IMR-90 (cell line): ENCODE measurements at regions not wholly inside any gene's neighbourhood (a gene's known extent, or its start where the extent isn't known, plus 50 kb on each side); places are given as distances from the start of the nearest gene placed in this dataset.

Experiments
- ATAC-seq: fragments of 200-7000 bp; cut with Tn5 transposase; 2 replicates; pipeline ENCODE4 v1.9.1; 2020; ENCODE audit warnings: low read depth, mild to moderate bottlenecking, moderate library complexity
- BruUV-seq: library from RNA; stranded (reverse); fragments of 400-500 nt; replicated peaks from 2 replicates; lab custom pipeline; 2021; lab: Mats Ljungman, UMichigan
- CTCF ChIA-PET: fragments of 300-600 bp; formaldehyde crosslinking; extraction: SDS; loops from one replicate; lab custom pipeline; 2021; ENCODE audit warnings: antibody characterized with exemption; lab: Yijun Ruan, JAX
- POLR2A ChIA-PET: fragments of 300-600 bp; sonication (Branson Sonifier 250); formaldehyde crosslinking; loops from one replicate; lab custom pipeline; 2022; ENCODE audit warnings: antibody characterized with exemption; ENCODE audit not compliant: unreplicated experiment; lab: Charles Lee
- DNase-seq: peaks from one replicate; pipeline ENCODE4 v3.0.0; 2013
- H2AFZ ChIP-seq: replicated peaks from 2 replicates; pipeline ENCODE3; 2013; ENCODE audit warnings: low read length, mild to moderate bottlenecking; ENCODE audit not compliant: poor library complexity
- H2AK5ac ChIP-seq: 2 replicates; pipeline ENCODE4 v1.6.1; 2013; ENCODE audit warnings: low read depth, low read length, inconsistent platforms
- H2AK9ac ChIP-seq: replicated peaks from 2 replicates; pipeline ENCODE3; 2013; ENCODE audit warnings: mild to moderate bottlenecking, low read depth, low read length, moderate library complexity; ENCODE audit not compliant: poor library complexity
- H2BK120ac ChIP-seq: 2 replicates; pipeline ENCODE4 v1.6.1; 2013; ENCODE audit warnings: low read depth, low read length, inconsistent platforms
- H2BK15ac ChIP-seq: 3 replicates; pipeline ENCODE4 v1.6.1; 2013; ENCODE audit warnings: low read depth, low read length, inconsistent platforms
- H2BK20ac ChIP-seq: 2 replicates; pipeline ENCODE4 v1.6.1; 2013; ENCODE audit warnings: low read depth, mild to moderate bottlenecking, inconsistent platforms, low read length, moderate library complexity
- H2BK5ac ChIP-seq: 2 replicates; pipeline ENCODE4 v1.6.1; 2013; ENCODE audit warnings: mild to moderate bottlenecking, low read depth, low read length, inconsistent platforms; ENCODE audit not compliant: poor library complexity, severe bottlenecking
- H3K14ac ChIP-seq: replicated peaks from 2 replicates; pipeline ENCODE4 v1.6.1; 2013; ENCODE audit warnings: low read depth, low read length, inconsistent platforms
- H3K18ac ChIP-seq: 2 replicates; pipeline ENCODE4 v1.6.1; 2013; ENCODE audit warnings: low read depth, low read length, control low read depth
- H3K23ac ChIP-seq: 2 replicates; pipeline ENCODE4 v1.6.1; 2013; ENCODE audit warnings: low read depth, low read length, inconsistent platforms
- H3K27ac ChIP-seq: 2 replicates; pipeline ENCODE4 v1.5.1; 2013; ENCODE audit warnings: mild to moderate bottlenecking, control low read depth, low read length; ENCODE audit not compliant: insufficient read depth
- H3K27me3 ChIP-seq: 2 replicates; pipeline ENCODE4 v1.6.1; 2013; ENCODE audit warnings: low read length; ENCODE audit not compliant: control insufficient read depth, insufficient read depth
- H3K36me3 ChIP-seq: 2 replicates; pipeline ENCODE4 v1.6.1; 2013; ENCODE audit warnings: low read length, mixed read lengths; ENCODE audit not compliant: control insufficient read depth, insufficient read depth
- H3K4ac ChIP-seq: 2 replicates; pipeline ENCODE4 v1.6.1; 2013; ENCODE audit warnings: low read depth, low read length, inconsistent platforms
- H3K4me1 ChIP-seq: 2 replicates; pipeline ENCODE4 v1.6.1; 2013; ENCODE audit warnings: low read length, mixed read lengths; ENCODE audit not compliant: control insufficient read depth, insufficient read depth
- H3K4me2 ChIP-seq: 2 replicates; pipeline ENCODE4 v1.6.1; 2013; ENCODE audit warnings: low read depth, mild to moderate bottlenecking, control low read depth, low read length, moderate library complexity
- H3K4me3 ChIP-seq: 2 replicates; pipeline ENCODE4 v1.5.1; 2013; ENCODE audit warnings: low read depth, mild to moderate bottlenecking, control low read depth, low read length, moderate library complexity; ENCODE audit not compliant: insufficient read depth
- H3K56ac ChIP-seq: 2 replicates; pipeline ENCODE4 v1.6.1; 2013; ENCODE audit warnings: low read length, inconsistent platforms; ENCODE audit not compliant: insufficient read depth; ENCODE audit errors: extremely low read depth
- H3K79me1 ChIP-seq, 2 experiments: 2 replicates each; pipeline ENCODE4 v1.6.1; 2013; ENCODE audit warnings: low read length in 2 of 2, inconsistent platforms in 1 of 2, low read depth in 1 of 2
- H3K9ac ChIP-seq: 2 replicates; pipeline ENCODE4 v1.6.1; 2013; ENCODE audit warnings: low read depth, low read length, control low read depth
- H3K9me1 ChIP-seq: 2 replicates; pipeline ENCODE4 v1.6.1; 2013; ENCODE audit warnings: low read length, inconsistent platforms; ENCODE audit not compliant: insufficient read depth
- H3K9me3 ChIP-seq: 2 replicates; pipeline ENCODE4 v1.6.1; 2013; ENCODE audit warnings: low read length; ENCODE audit not compliant: control insufficient read depth, insufficient read depth
- H4K20me1 ChIP-seq: 2 replicates; pipeline ENCODE4 v1.6.1; 2013; ENCODE audit warnings: low read length, inconsistent platforms; ENCODE audit not compliant: insufficient read depth
- H4K5ac ChIP-seq: 2 replicates; pipeline ENCODE4 v1.6.1; 2013; ENCODE audit warnings: mild to moderate bottlenecking, low read depth, low read length, control low read depth
- H4K8ac ChIP-seq, 2 experiments: 2 replicates each; pipeline ENCODE4 v1.6.1; 2013; ENCODE audit warnings: low read depth in 2 of 2, low read length in 2 of 2, control low read depth in 1 of 2, inconsistent platforms in 1 of 2
- H4K91ac ChIP-seq: 2 replicates; pipeline ENCODE4 v1.6.1; 2013; ENCODE audit warnings: low read depth, low read length, inconsistent platforms; ENCODE audit not compliant: insufficient read depth
- CHD1 ChIP-seq: IDR thresholded peaks from 2 replicates; pipeline ENCODE4 v1.6.1; 2012; ENCODE audit warnings: low read depth, low read length, improper control_type of control experiment
- WGBS, 2 experiments: methylation state at CpG; one replicate each; pipeline versions ENCODE4 v1.1.5 to v1.1.7; 2013; ENCODE audit warnings: missing lambda C conversion rate in 2 of 2; ENCODE audit not compliant: insufficient read length in 1 of 2; ENCODE audit errors: extremely low coverage in 2 of 2; 5-methylcytosine and 5-hydroxymethylcytosine counted together
- dilution Hi-C: fragments of 300-500 bp; cut with HindIII; formaldehyde crosslinking; loops from one replicate; pipeline ENCODE4 v1.14.3; 2018; ENCODE audit warnings: low sequenced_read_pairs; ENCODE audit not compliant: unreplicated experiment
- in situ Hi-C: fragments of 300-500 bp; cut with MboI; formaldehyde crosslinking; loops from 3 replicates; pipeline ENCODE4 v1.14.3; 2019; ENCODE audit warnings: low sequenced_read_pairs, inconsistent platforms, mixed read lengths
- intact Hi-C: fragments of 100-400 bp; cut with micrococcal nuclease; formaldehyde crosslinking; loops from 2 replicates; pipeline ENCODE4 v1.10.0; 2022

DNA sequence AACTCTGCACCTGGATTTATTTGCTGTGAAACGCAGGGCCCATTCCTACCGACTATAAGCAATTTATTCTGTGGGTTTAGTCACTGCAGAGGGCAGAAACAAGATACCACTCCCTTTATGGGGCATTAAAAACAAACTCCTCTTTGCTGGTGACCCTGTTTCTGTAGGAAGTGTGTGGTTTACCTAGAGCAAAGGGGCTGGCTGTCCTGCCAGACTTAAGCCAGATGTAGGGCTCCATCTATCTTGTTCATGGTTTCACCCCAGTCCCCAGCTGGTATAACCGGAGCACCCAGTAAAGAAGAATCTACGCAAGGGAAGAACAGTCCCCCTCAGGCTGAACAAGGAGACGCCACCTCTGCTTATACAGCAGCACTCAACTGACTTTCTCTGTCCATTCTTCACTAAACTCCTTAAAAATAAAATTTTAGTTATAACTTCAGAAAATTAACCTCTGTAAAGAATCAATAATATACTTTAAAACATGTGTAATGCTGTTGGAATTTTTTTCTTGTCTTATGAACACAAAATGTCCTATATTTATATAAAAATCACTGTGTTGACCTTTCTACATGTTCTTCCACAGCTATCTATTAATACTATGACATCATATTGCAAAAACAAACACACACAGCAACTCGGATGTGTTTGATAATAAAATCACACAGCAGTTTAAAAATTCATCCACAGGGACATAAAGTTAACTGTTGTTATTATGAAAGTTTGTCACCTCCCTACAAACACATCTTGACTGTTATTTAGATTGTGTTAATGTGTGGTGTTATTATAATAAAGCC, 126.1 kb upstream of the RPS6KA2 start:
- Histone ChIP-seq H3K36me3 (no peaks in the 10 kb centered on the region), H2AFZ (no peak overlapping the region), H2BK5ac (no peak overlapping the region), H3K4me3 (no peak overlapping the region), H2AK5ac (no peak overlapping the region), H3K27me3 (peaks cover 14% of the 10 kb centered on the region), H3K9me1 (no peaks in the 10 kb centered on the region), H2BK120ac (no peak overlapping the region), H3K27ac (peak overlapping the region; percentile 7; the same call in 1 of the 2 replicates), H2BK20ac (no peak overlapping the region), H4K91ac (no peak overlapping the region), H2AK9ac (no peak overlapping the region), H3K23ac (no peak overlapping the region), H3K56ac (no peak overlapping the region), H3K9ac (no peak overlapping the region), H4K20me1 (no peaks in the 10 kb centered on the region), H3K79me1 (no peaks in the 10 kb centered on the region), H3K14ac (no peak overlapping the region), H3K4me1 (peaks cover 2% of the 10 kb centered on the region; the same call in 1 of the 2 replicates), H4K8ac (no peak overlapping the region), H3K9me3 (no peaks in the 10 kb centered on the region), H2BK15ac (no peak overlapping the region), H3K4ac (no peak overlapping the region), H3K18ac (no peak overlapping the region; the same call in 1 of the 2 replicates), H4K5ac (no peak overlapping the region), H3K4me2 (no peak overlapping the region; the same call in 1 of the 2 replicates)
- BruUV-seq, result no TSS peak
- ChIA-PET POLR2A (no interaction called here), CTCF (interaction anchor here (1.0 kb wide), 1 partner anchor 21 kb away, joined by 4 read pairs; no protein-coding TSS in a partner anchor)
- no peak for TF ChIP-seq CHD1
- intact Hi-C loops (no loop called here), in situ Hi-C loops (no loop called here), dilution Hi-C loops (no loop called here)
- WGBS, 2 experiments, result no CpG with 5 or more reads among the region's 6 CpGs
- peak; percentile 25 for ATAC-seq
- DNase-seq, result peak; percentile 17
